ENCODE measurements at regions not wholly inside any gene's neighbourhood (a gene's known extent, or its start where the extent isn't known, plus 50 kb on each side); places are given as distances from the start of the nearest gene placed in this dataset.

- Histone ChIP-seq H3K4me3 (no peak overlapping the region), H3K9me3 (no peaks in the 10 kb centered on the region), H3K27ac (no peak overlapping the region), H3K4me1 (ENCODE audit: control insufficient read depth in 1 of 2, low read depth in 2 of 2) (no peaks in the 10 kb centered on the region), H3K36me3 (no peaks in the 10 kb centered on the region), H3K27me3 (replicated peaks; ENCODE audit: insufficient read depth) (no peaks in the 10 kb centered on the region)
- no peak for TF ChIP-seq CTCF (IDR thresholded peaks at IDR 0.05)
- no peak for ATAC-seq (ENCODE audit: insufficient number of reproducible peaks, low FRiP score, low read depth)
- no peak for DNase-seq (ENCODE audit: low spot score)
Measured at GRCh38 chr12:17214929-17215328, 609.0 kb upstream of the LMO3 start.

- Histone ChIP-seq H3K4me3 (no peak overlapping the region), H3K27me3 (replicated peaks; ENCODE audit: insufficient read depth) (no peaks in the 10 kb centered on the region), H3K27ac (no peak overlapping the region), H3K9me3 (no peaks in the 10 kb centered on the region), H3K36me3 (no peaks in the 10 kb centered on the region), H3K4me1 (ENCODE audit: control insufficient read depth in 1 of 2, low read depth in 2 of 2) (no peaks in the 10 kb centered on the region)
- TF ChIP-seq CTCF (IDR thresholded peaks at IDR 0.05): no peak
- DNase-seq (ENCODE audit: low spot score): no peak
- ATAC-seq (ENCODE audit: insufficient number of reproducible peaks, low FRiP score, low read depth): no peak
Measured at GRCh38 chr12:17206553-17206952, 600.6 kb upstream of the LMO3 start.

- Histone ChIP-seq H3K4me3 (no peak overlapping the region), H3K27ac (no peak overlapping the region), H3K27me3 (replicated peaks; ENCODE audit: insufficient read depth) (no peaks in the 10 kb centered on the region), H3K9me3 (no peaks in the 10 kb centered on the region), H3K36me3 (no peaks in the 10 kb centered on the region), H3K4me1 (ENCODE audit: control insufficient read depth in 1 of 2, low read depth in 2 of 2) (no peaks in the 10 kb centered on the region)
- no peak for TF ChIP-seq CTCF (IDR thresholded peaks at IDR 0.05)
- DNase-seq (ENCODE audit: low spot score): no peak
- no peak for ATAC-seq (ENCODE audit: insufficient number of reproducible peaks, low FRiP score, low read depth)
Measured at GRCh38 chr12:17204289-17205054, 598.5 kb upstream of the LMO3 start.

GRCh38 chr12:17203497-17203896 is 597.5 kb upstream of the LMO3 start:
- ATAC-seq (ENCODE audit: insufficient number of reproducible peaks, low FRiP score, low read depth): no peak

GRCh38 chr12:17197971-17198370 is 592.0 kb upstream of the LMO3 start:
- ATAC-seq (ENCODE audit: insufficient number of reproducible peaks, low FRiP score, low read depth): no peak
- TF ChIP-seq CTCF (IDR thresholded peaks at IDR 0.05): no peak
- H3K27me3 ChIP-seq (replicated peaks; ENCODE audit: insufficient read depth): no peaks in the 10 kb centered on the region
- no peak overlapping the region for H3K4me3 ChIP-seq
- no peak for DNase-seq (ENCODE audit: low spot score)
- H3K4me1 ChIP-seq (ENCODE audit: control insufficient read depth in 1 of 2, low read depth in 2 of 2): no peaks in the 10 kb centered on the region
- no peak overlapping the region for H3K27ac ChIP-seq
- no peaks in the 10 kb centered on the region for H3K9me3 ChIP-seq
- no peaks in the 10 kb centered on the region for H3K36me3 ChIP-seq

More at GRCh38 chr12:17203497-17203896, 597.5 kb upstream of the LMO3 start:
- no peak for TF ChIP-seq CTCF (IDR thresholded peaks at IDR 0.05)
- Histone ChIP-seq H3K4me1 (ENCODE audit: control insufficient read depth in 1 of 2, low read depth in 2 of 2) (no peaks in the 10 kb centered on the region), H3K36me3 (no peaks in the 10 kb centered on the region), H3K27ac (no peak overlapping the region), H3K9me3 (no peaks in the 10 kb centered on the region), H3K4me3 (no peak overlapping the region), H3K27me3 (replicated peaks; ENCODE audit: insufficient read depth) (no peaks in the 10 kb centered on the region)
- DNase-seq (ENCODE audit: low spot score): no peak
